Occipital lobe (tissue), 1 donor: ENCODE measurements at regions not wholly inside any gene's neighbourhood (a gene's known extent, or its start where the extent isn't known, plus 50 kb on each side); places are given as distances from the start of the nearest gene placed in this dataset.
"Not testable (repeated sequence)": the region's sequence is repeated elsewhere in the genome, so short reads cannot be mapped to it uniquely, and the experiment has no call there.

Experiments used
- DNase-seq: peaks from one replicate; lab custom pipeline; 2025; lab: John Stamatoyannopoulos, UW

GRCh38 chr14:97138801-97139200 is 341.6 kb downstream of the VRK1 start:
- DNase-seq = no peak

- DNase-seq = no peak
These were observed 345.8 kb downstream of the VRK1 start for GRCh38 chr14:97143011-97143410.

- no peak for DNase-seq
These were observed 346.3 kb downstream of the VRK1 start for GRCh38 chr14:97143456-97143855.

GRCh38 chr14:97148021-97148420 is 350.8 kb downstream of the VRK1 start:
- not testable (repeated sequence) for DNase-seq

GRCh38 chr14:97149775-97150174 is 352.6 kb downstream of the VRK1 start:
- no peak for DNase-seq

GRCh38 chr14:97153527-97153926 is 356.3 kb downstream of the VRK1 start:
- no peak for DNase-seq

GRCh38 chr14:97155320-97155719 is 358.1 kb downstream of the VRK1 start:
- no peak for DNase-seq

- DNase-seq = no peak
These were observed 358.6 kb downstream of the VRK1 start for GRCh38 chr14:97155814-97156213.

- no peak for DNase-seq
These were observed 359.5 kb downstream of the VRK1 start for GRCh38 chr14:97156705-97157104.

- no peak for DNase-seq
These were observed 360.9 kb downstream of the VRK1 start for GRCh38 chr14:97158102-97158501.

GRCh38 chr14:97159124-97159523 is 361.9 kb downstream of the VRK1 start:
- DNase-seq = no peak

GRCh38 chr14:97162621-97163020 is 365.4 kb downstream of the VRK1 start:
- no peak for DNase-seq

- DNase-seq = no peak
These were observed 366.8 kb downstream of the VRK1 start for GRCh38 chr14:97164021-97164420.

GRCh38 chr14:97166497-97166896 is 369.3 kb downstream of the VRK1 start:
- DNase-seq = no peak

GRCh38 chr14:97167577-97167976 is 370.4 kb downstream of the VRK1 start:
- DNase-seq = not testable (repeated sequence)

- no peak for DNase-seq
These were observed 375.5 kb downstream of the VRK1 start for GRCh38 chr14:97172644-97173043.

- DNase-seq = no peak
These were observed 379.8 kb downstream of the VRK1 start for GRCh38 chr14:97177016-97177415.

GRCh38 chr14:97177635-97178034 is 380.5 kb downstream of the VRK1 start:
- DNase-seq = no peak

- no peak for DNase-seq
These were observed 381.6 kb downstream of the VRK1 start for GRCh38 chr14:97178781-97179180.

- no peak for DNase-seq
These were observed 382.4 kb downstream of the VRK1 start for GRCh38 chr14:97179573-97179972.

GRCh38 chr14:97180304-97181200 is 383.4 kb downstream of the VRK1 start:
- peak; percentile 45 for DNase-seq

GRCh38 chr14:97185186-97185585 is 388.0 kb downstream of the VRK1 start:
- no peak for DNase-seq

GRCh38 chr14:97187916-97188315 is 390.7 kb downstream of the VRK1 start:
- no peak for DNase-seq
